Lung (tissue), 11 donors: ENCODE measurements at regions not wholly inside any gene's neighbourhood (a gene's known extent, or its start where the extent isn't known, plus 50 kb on each side); places are given as distances from the start of the nearest gene placed in this dataset.

Experiments
- ATAC-seq: fragments of 200-7000 bp; cut with Tn5 transposase; one replicate; pipeline ENCODE4 v1.9.1; 2020; ENCODE audit warnings: moderate number of reproducible peaks; ENCODE audit not compliant: insufficient read depth, low FRiP score
- DNase-seq, 3 donors: peaks; one replicate each; pipeline ENCODE4 v3.0.0-alpha.2; 2013 to 2017
- H3K27ac ChIP-seq, 2 donors: one replicate each; pipeline ENCODE4 v1.5.1; 2013; ENCODE audit warnings: mild to moderate bottlenecking in 2 of 2, moderate library complexity in 2 of 2, control low read depth in 1 of 2, inconsistent platforms in 1 of 2, low read depth in 1 of 2, low read length in 1 of 2
- H3K27me3 ChIP-seq, 3 donors: one replicate each; pipeline ENCODE4 v1.5.1; 2013; ENCODE audit warnings: low read length in 2 of 3; ENCODE audit not compliant: control insufficient read depth in 3 of 3, insufficient read depth in 3 of 3
- H3K36me3 ChIP-seq, 4 donors: one replicate each; pipeline ENCODE4 v1.5.1; 2013; ENCODE audit warnings: low read length in 4 of 4, mild to moderate bottlenecking in 1 of 4, moderate library complexity in 1 of 4; ENCODE audit not compliant: control insufficient read depth in 4 of 4, insufficient read depth in 4 of 4
- H3K4me1 ChIP-seq, 5 donors: one replicate each; pipeline ENCODE4 v1.5.1; 2013; ENCODE audit warnings: low read length in 5 of 5, mild to moderate bottlenecking in 2 of 5, moderate library complexity in 1 of 5; ENCODE audit not compliant: control insufficient read depth in 5 of 5, insufficient read depth in 5 of 5
- H3K4me3 ChIP-seq: one replicate; pipeline ENCODE4 v1.5.1; 2013; ENCODE audit warnings: mild to moderate bottlenecking, control low read depth, moderate library complexity
- H3K9ac ChIP-seq, 2 donors: one replicate each; pipeline ENCODE4 v1.5.1; 2013; ENCODE audit warnings: low read length in 2 of 2, control low read depth in 1 of 2; ENCODE audit not compliant: insufficient read depth in 1 of 2
- H3K9me3 ChIP-seq, 4 donors: one replicate each; pipeline ENCODE4 v1.5.1; 2013; ENCODE audit warnings: low read length in 3 of 4, mild to moderate bottlenecking in 1 of 4, moderate library complexity in 1 of 4; ENCODE audit not compliant: control insufficient read depth in 4 of 4, insufficient read depth in 3 of 4
- CTCF ChIP-seq: IDR thresholded peaks from 2 replicates; pipeline ENCODE4 v1.5.1; 2012; ENCODE audit warnings: mild to moderate bottlenecking; ENCODE audit errors: control extremely low read depth, extremely low read depth
- WGBS, 2 donors: extraction: QIAGEN DNeasy Blood & Tissue Kit; methylation state at CpG; one replicate each; pipeline ENCODE4 v1.1.7; 2013; 5-methylcytosine and 5-hydroxymethylcytosine counted together
- donor health status: control.
- donor health status: control.
- donor health status: Bipolar disorder and iron deficiency.
- donor health status: healthy.
- donor health status: DM: yes; HTN: yes; CAD: no.

- Histone ChIP-seq H3K4me1 (no peaks in the 10 kb centered on the region), H3K9me3 (peaks cover 0 to 8% (median 0%) of the 10 kb centered on the region in 4 donors), H3K9ac (no peak overlapping the region), H3K27me3 (peaks cover 0 to 2% (median 0%) of the 10 kb centered on the region in 3 donors), H3K27ac (no peak overlapping the region), H3K4me3 (no peak overlapping the region), H3K36me3 (no peaks in the 10 kb centered on the region)
- TF ChIP-seq CTCF = no peak
- ATAC-seq (no peak), DNase-seq (no peak)
- WGBS, 2 donors = 92% methylated on average over 2 of the region's 2 CpGs
These were observed 126.1 kb upstream of the FRMD4A start for GRCh38 chr10:14456870-14457266.

GRCh38 chr10:14456218-14456869 lies 125.6 kb upstream of the FRMD4A start:
- no peaks in the 10 kb centered on the region for H3K4me1 ChIP-seq
- no peak overlapping the region for H3K9ac ChIP-seq
- H3K27me3 ChIP-seq = peaks cover 0 to 2% (median 0%) of the 10 kb centered on the region in 3 donors
- ATAC-seq (no peak), DNase-seq (no peak)
- no peaks in the 10 kb centered on the region for H3K36me3 ChIP-seq
- no peak overlapping the region for H3K4me3 ChIP-seq
- H3K27ac ChIP-seq = no peak overlapping the region
- 73% methylated on average over 6 of the region's 6 CpGs for WGBS, 2 donors
- TF ChIP-seq CTCF = no peak
- peaks cover 0 to 8% (median 0%) of the 10 kb centered on the region in 4 donors for H3K9me3 ChIP-seq

- no peak overlapping the region for H3K4me3 ChIP-seq
- peaks cover 0 to 2% (median 0%) of the 10 kb centered on the region in 3 donors for H3K27me3 ChIP-seq
- H3K4me1 ChIP-seq = no peaks in the 10 kb centered on the region
- ATAC-seq = no peak
- TF ChIP-seq CTCF = no peak
- no peak for DNase-seq
- WGBS, 2 donors = 93 to 96% methylated on average over 10 of the region's 10 CpGs
- H3K9ac ChIP-seq = no peak overlapping the region
- peaks cover 0 to 8% (median 0%) of the 10 kb centered on the region in 4 donors for H3K9me3 ChIP-seq
- no peak overlapping the region for H3K27ac ChIP-seq
- no peaks in the 10 kb centered on the region for H3K36me3 ChIP-seq
These were observed 123.9 kb upstream of the FRMD4A start for GRCh38 chr10:14454629-14455028.

GRCh38 chr10:14454206-14454605 lies 123.5 kb upstream of the FRMD4A start:
- Histone ChIP-seq H3K4me3 (no peak overlapping the region), H3K36me3 (no peaks in the 10 kb centered on the region), H3K27me3 (peaks cover 0 to 2% (median 0%) of the 10 kb centered on the region in 3 donors), H3K4me1 (no peaks in the 10 kb centered on the region), H3K27ac (no peak overlapping the region), H3K9ac (no peak overlapping the region), H3K9me3 (peaks cover 0 to 8% (median 0%) of the 10 kb centered on the region in 4 donors)
- no peak for DNase-seq
- WGBS, 2 donors = 92 to 94% methylated on average over 12 of the region's 12 CpGs
- no peak for ATAC-seq
- TF ChIP-seq CTCF = no peak
